NCI-H2081 treated with DMSO at 0.1 percent for 48 hours (cell line): ENCODE measurements at regions not wholly inside any gene's neighbourhood (a gene's known extent, or its start where the extent isn't known, plus 50 kb on each side); places are given as distances from the start of the nearest gene placed in this dataset.
"Not testable (repeated sequence)": the region's sequence is repeated elsewhere in the genome, so short reads cannot be mapped to it uniquely, and the experiment has no call there.

Experiments used
- DNase-seq: peaks from one replicate; lab custom pipeline; 2025; lab: John Stamatoyannopoulos, UW

- DNase-seq: no peak
These were observed 50.9 kb upstream of the HSPB3 start for GRCh38 chr5:54404568-54404967.

DNA sequence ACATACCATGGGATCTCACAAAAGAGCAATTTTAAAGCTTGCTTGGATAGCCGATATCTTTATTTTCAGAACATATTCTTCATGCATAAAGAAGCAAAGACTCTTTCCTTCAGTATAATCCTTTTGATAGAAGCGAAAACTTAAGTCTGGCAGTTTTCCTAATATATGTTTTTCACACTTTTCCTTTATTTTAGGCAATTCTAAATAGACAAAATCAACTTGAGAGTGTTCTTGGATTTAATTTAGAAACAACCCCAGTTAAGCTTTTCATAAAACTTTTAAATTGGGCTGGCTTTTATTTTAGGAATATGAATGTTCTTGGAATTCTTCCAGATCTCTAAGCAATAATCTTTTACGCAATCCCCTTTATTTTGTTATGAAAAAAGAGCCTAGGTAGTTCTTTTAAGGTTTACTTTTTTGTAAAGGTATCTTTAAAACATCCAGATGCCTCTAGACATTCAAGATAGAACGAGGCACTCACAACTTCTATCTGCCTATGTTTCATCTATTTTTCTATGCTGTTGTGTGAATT is 51.5 kb upstream of the HSPB3 start:
- DNase-seq: no peak

DNA sequence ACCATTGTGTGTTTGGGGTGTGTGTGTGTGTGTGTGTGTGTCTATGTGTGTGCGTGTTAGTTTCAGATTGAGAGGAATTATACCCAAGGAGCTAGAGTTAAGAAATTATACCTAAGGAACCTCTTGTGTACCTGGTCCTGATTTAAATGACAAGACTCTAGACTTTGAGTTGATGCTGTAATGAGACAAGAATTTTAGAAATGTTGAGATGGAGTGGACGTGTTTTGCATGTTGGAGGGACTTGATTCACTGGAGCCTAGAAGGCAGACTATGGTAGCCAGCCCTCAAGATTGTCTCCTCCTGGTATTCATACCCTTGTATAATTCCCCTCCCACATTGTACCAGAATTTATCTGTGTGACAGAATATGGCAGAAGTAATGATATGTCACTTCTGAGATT is 52.4 kb upstream of the HSPB3 start:
- no peak for DNase-seq

GRCh38 chr5:54401515-54401914 is 54.0 kb upstream of the HSPB3 start:
- DNase-seq: no peak

- DNase-seq: no peak
These were observed 57.3 kb upstream of the HSPB3 start for GRCh38 chr5:54398191-54398590.

GRCh38 chr5:54397420-54397819 is 58.1 kb upstream of the HSPB3 start:
- DNase-seq: no peak

DNA sequence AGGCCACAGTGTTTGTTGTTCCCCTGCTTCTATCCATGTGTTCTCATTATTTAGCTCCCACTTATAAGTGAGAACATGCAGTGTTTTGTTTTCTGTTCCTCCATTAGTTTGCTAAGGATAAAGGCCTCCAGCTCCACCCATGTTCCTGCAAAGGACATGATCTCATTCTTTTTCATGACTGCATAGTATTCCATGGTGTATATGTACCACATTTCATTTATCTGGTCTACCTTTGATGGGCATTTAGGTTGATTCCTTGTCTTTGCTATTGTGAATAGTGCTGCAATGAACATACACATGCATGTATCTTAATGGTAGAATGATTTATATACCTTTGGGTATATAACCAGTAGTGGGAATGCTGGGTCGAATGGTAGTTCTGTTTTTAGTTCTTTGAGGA is 62.5 kb upstream of the HSPB3 start:
- DNase-seq: not testable (repeated sequence)

GRCh38 chr5:54390539-54391031 is 64.9 kb upstream of the HSPB3 start:
- DNase-seq: no peak

DNA sequence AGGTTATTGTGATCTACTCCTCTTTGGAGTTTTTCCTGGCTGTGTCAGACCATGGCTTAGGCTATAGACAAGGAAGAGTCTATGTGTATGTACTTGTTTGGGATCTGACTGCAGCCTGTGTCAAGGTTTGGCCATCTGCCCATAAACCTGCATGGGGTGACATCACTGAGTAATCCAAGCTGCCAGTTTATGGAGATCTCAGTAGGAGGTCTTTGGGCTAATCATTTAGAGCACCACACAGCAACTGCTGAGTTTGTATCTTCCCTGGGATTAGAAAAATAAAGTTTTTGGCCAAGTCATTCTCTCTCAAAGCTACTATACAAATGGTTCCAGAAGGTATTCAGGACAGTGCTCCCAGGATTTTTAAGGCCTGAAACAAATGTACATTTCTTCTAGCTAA is 65.5 kb upstream of the HSPB3 start:
- DNase-seq: peak; percentile 77

GRCh38 chr5:54389399-54389798 is 66.1 kb upstream of the HSPB3 start:
- DNase-seq: not testable (repeated sequence)

DNA sequence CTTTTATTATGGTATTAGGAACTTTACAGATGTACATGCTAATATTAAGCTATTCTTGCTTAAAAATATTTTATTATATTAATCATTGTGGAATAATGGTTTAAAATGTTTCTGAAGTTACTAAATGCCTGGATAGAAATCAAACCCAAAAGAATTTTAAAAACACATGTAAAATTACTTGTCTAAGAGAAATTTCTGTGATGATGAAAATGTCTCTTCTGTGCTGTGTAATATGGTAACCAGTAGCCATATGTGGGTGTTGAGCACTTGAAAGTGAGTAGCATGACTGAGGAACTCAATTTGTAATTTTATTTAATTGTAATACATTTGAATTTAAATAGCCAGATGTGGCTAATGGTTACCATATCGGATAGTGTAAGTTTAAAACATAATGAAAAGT is 66.7 kb upstream of the HSPB3 start:
- no peak for DNase-seq

- DNase-seq: no peak
These were observed 67.1 kb upstream of the HSPB3 start for GRCh38 chr5:54388409-54388808.

DNA sequence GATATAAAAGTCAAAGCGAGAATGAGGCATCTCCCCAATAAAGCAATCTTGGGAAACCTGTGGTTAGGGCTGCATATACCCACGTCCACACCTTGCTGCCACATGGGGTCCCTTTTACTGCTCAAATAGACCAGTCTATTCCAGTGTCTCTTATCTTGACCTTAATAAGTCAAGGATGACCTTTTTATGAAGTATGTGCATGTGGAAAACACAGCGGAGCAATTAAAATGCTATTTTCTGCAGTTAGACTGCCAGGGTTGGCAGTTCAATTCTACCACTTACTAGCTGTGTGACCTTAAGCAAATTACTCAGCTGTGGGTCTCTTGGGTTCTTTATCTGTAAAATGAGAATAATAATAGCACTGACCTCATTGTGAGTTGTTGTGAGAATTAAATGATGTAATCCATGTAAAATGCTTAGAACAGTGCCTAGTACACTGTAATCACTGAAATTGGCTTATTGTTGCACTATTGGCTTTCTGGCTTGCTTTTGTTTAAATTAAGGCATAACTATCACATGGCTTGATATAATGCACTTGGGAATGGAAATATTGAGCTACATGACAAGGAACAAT is 67.8 kb upstream of the HSPB3 start:
- no peak for DNase-seq

- no peak for DNase-seq
These were observed 68.5 kb upstream of the HSPB3 start for GRCh38 chr5:54387031-54387430.

- no peak for DNase-seq
These were observed 69.5 kb upstream of the HSPB3 start for GRCh38 chr5:54385994-54386393.

GRCh38 chr5:54384356-54384933 is 71.1 kb upstream of the HSPB3 start:
- no peak for DNase-seq

DNA sequence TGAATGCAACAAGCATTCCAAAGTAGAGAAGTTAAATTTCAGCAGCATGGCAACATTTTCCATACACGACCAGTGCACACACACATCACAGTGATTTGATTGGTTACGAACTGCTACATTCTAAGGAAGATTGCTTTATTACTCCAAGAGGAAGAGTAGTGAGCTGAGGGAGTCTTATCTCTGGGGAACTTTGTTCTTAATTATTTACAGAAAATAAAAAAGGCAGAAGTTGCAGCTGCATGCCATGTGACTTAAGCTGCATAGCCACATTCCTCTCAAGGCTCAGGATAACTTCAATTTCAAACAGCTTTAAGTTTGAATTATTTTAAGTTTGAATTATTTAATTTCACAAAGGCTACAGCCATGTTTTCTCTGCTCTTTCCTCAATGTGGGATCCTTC is 71.6 kb upstream of the HSPB3 start:
- no peak for DNase-seq

- no peak for DNase-seq
These were observed 72.1 kb upstream of the HSPB3 start for GRCh38 chr5:54383225-54383901.

- not testable (repeated sequence) for DNase-seq
These were observed 70.9 kb upstream of the ARL15 start for GRCh38 chr5:54381319-54381718.

- no peak for DNase-seq
These were observed 69.2 kb upstream of the ARL15 start for GRCh38 chr5:54379590-54379989.

GRCh38 chr5:54378707-54379106 is 68.3 kb upstream of the ARL15 start:
- DNase-seq: no peak

- DNase-seq: not testable (repeated sequence)
These were observed 67.0 kb upstream of the ARL15 start for GRCh38 chr5:54377339-54377738.

DNA sequence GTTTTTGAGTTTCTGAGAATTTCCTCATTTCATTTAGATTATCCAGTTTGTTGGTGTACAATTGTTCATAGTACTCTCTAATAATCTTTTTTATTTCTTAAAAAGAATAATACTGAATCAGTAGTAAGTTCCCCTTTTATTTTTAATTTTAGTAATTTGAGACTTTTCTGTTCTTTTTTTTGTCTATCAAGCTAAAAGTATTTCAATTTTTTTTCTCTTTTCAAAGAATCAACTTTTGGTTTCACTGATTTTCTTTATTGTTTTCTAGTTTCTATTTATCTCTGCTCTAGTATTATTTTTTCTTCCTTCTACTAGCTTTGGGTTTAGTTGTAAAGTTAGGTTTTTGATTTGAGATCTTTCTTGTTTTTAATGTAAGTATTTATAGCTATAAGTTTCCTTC is 60.6 kb upstream of the ARL15 start:
- DNase-seq: no peak
